ENCODE measurements at regions not wholly inside any gene's neighbourhood (a gene's known extent, or its start where the extent isn't known, plus 50 kb on each side); places are given as distances from the start of the nearest gene placed in this dataset.

DNA sequence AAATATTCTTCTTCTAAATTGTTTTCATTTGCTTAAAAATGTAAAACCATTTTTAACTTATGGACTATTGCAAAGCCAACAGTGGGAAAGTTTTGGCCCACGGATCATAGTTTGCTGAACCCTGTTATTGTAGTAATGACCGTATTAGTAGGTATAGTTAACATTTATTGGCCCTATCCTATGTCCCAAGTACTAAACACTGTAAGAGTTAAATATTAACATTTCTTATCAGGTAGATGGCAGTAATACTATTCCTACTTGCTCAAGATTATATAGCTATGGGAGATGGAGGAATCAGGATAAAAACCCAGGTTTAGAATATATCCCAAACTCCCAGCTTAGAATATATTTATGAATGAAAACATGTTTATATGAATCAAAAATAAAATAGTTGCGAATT, 993.2 kb downstream of the SORCS3 start:
- no peak overlapping the region for H3K4me2 ChIP-seq (ENCODE audit: low read length)
- H3F3A ChIP-seq (ENCODE audit: control insufficient read depth, insufficient read depth) = no peaks in the 10 kb centered on the region
- H3K27me3 ChIP-seq (ENCODE audit: control insufficient read depth, low read length) = no peaks in the 10 kb centered on the region
- no peaks in the 10 kb centered on the region for H4K20me1 ChIP-seq (ENCODE audit: control insufficient read depth, insufficient read depth, low read depth, low read length)
- no peaks in the 10 kb centered on the region for H3K9me2 ChIP-seq (replicated peaks; ENCODE audit: control insufficient read depth, low read length)
- H3K4me1 ChIP-seq (ENCODE audit: control insufficient read depth, low read length) = no peaks in the 10 kb centered on the region
- H3K79me2 ChIP-seq (ENCODE audit: control insufficient read depth, low read length) = no peaks in the 10 kb centered on the region
- H3K9me3 ChIP-seq (ENCODE audit: control insufficient read depth, insufficient read depth, low read length) = no peaks in the 10 kb centered on the region
- H3K27ac ChIP-seq (ENCODE audit: low read depth, low read length) = no peak overlapping the region
- TF ChIP-seq EZH2phosphoT487 (IDR thresholded peaks at IDR 0.05; ENCODE audit: borderline replicate concordance, low read length) (no peak), CTCF (IDR thresholded peaks at IDR 0.05; ENCODE audit: low read depth, low read length, poor library complexity, severe bottlenecking) (no peak)
- no peaks in the 10 kb centered on the region for H3K36me3 ChIP-seq (ENCODE audit: control insufficient read depth, low read length)
- no peak overlapping the region for H3K4me3 ChIP-seq (ENCODE audit: low read length)

- Histone ChIP-seq H3K4me3 (ENCODE audit: low read length) (no peak overlapping the region), H3K79me2 (ENCODE audit: control insufficient read depth, low read length) (no peaks in the 10 kb centered on the region), H3F3A (ENCODE audit: control insufficient read depth, insufficient read depth) (no peaks in the 10 kb centered on the region)
Measured at GRCh38 chr10:105615715-105616365, 974.8 kb downstream of the SORCS3 start.

DNA sequence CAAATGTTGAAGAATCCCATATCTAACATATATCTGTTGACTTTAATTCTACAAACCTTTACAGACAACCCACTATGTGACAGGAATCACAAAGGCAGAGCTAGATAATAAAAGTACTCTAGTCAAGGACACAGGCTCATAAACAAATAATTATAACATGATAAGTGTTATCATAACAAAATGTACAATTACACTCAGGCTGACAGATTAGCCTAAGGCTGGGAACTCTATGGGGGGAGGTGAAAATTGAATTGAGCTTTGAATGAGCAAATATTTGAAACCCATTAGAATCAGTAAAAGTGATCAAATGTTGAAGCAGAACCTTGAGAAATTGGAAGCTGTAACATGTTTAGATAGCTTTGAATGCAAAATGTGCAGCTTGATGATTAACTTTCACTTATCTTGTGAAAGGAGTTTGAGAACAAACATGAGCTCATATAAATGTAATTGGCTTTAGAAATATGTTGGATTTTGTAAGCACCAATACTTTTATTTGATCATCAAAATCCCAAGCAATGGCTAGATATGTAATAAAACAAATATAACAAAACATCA, 970.2 kb downstream of the SORCS3 start:
- H4K20me1 ChIP-seq (ENCODE audit: control insufficient read depth, insufficient read depth, low read depth, low read length) = no peaks in the 10 kb centered on the region
- H3K36me3 ChIP-seq (ENCODE audit: control insufficient read depth, low read length) = no peaks in the 10 kb centered on the region
- no peaks in the 10 kb centered on the region for H3F3A ChIP-seq (ENCODE audit: control insufficient read depth, insufficient read depth)
- H3K9me2 ChIP-seq (replicated peaks; ENCODE audit: control insufficient read depth, low read length) = no peaks in the 10 kb centered on the region
- no peaks in the 10 kb centered on the region for H3K4me1 ChIP-seq (ENCODE audit: control insufficient read depth, low read length)
- no peak overlapping the region for H3K27ac ChIP-seq (ENCODE audit: low read depth, low read length)
- H3K79me2 ChIP-seq (ENCODE audit: control insufficient read depth, low read length) = no peaks in the 10 kb centered on the region
- H3K4me2 ChIP-seq (ENCODE audit: low read length) = no peak overlapping the region
- no peak overlapping the region for H3K4me3 ChIP-seq (ENCODE audit: low read length)
- no peaks in the 10 kb centered on the region for H3K27me3 ChIP-seq (ENCODE audit: control insufficient read depth, low read length)
- TF ChIP-seq EZH2phosphoT487 (IDR thresholded peaks at IDR 0.05; ENCODE audit: borderline replicate concordance, low read length) = no peak
- no peak for TF ChIP-seq CTCF (IDR thresholded peaks at IDR 0.05; ENCODE audit: low read depth, low read length, poor library complexity, severe bottlenecking)
- H3K9me3 ChIP-seq (ENCODE audit: control insufficient read depth, insufficient read depth, low read length) = no peaks in the 10 kb centered on the region

More at GRCh38 chr10:105615715-105616365, 974.8 kb downstream of the SORCS3 start:
- H3K27me3 ChIP-seq (ENCODE audit: control insufficient read depth, low read length) = no peaks in the 10 kb centered on the region
- H3K9me2 ChIP-seq (replicated peaks; ENCODE audit: control insufficient read depth, low read length) = no peaks in the 10 kb centered on the region
- H3K9me3 ChIP-seq (ENCODE audit: control insufficient read depth, insufficient read depth, low read length) = no peaks in the 10 kb centered on the region
- H3K4me1 ChIP-seq (ENCODE audit: control insufficient read depth, low read length) = no peaks in the 10 kb centered on the region
- H3K36me3 ChIP-seq (ENCODE audit: control insufficient read depth, low read length) = no peaks in the 10 kb centered on the region
- no peak for TF ChIP-seq CTCF (IDR thresholded peaks at IDR 0.05; ENCODE audit: low read depth, low read length, poor library complexity, severe bottlenecking)
- no peak for TF ChIP-seq EZH2phosphoT487 (IDR thresholded peaks at IDR 0.05; ENCODE audit: borderline replicate concordance, low read length)
- no peaks in the 10 kb centered on the region for H4K20me1 ChIP-seq (ENCODE audit: control insufficient read depth, insufficient read depth, low read depth, low read length)
- H3K4me2 ChIP-seq (ENCODE audit: low read length) = no peak overlapping the region
- no peak overlapping the region for H3K27ac ChIP-seq (ENCODE audit: low read depth, low read length)
